ENCODE measurements at regions not wholly inside any gene's neighbourhood (a gene's known extent, or its start where the extent isn't known, plus 50 kb on each side); places are given as distances from the start of the nearest gene placed in this dataset.

GRCh38 chr9:121550041-121550440, 50.4 kb upstream of the GGTA1 start:
- Histone ChIP-seq H3F3A (ENCODE audit: insufficient read depth, low read depth) (peaks cover 14% of the 10 kb centered on the region), H3K27ac (no peak overlapping the region), H3K9me2 (ENCODE audit: insufficient read depth) (no peaks in the 10 kb centered on the region), H3K27me3 (ENCODE audit: insufficient read depth, low read depth) (no peaks in the 10 kb centered on the region), H3K4me1 (replicated peaks; ENCODE audit: insufficient read depth) (peaks cover 21% of the 10 kb centered on the region), H4K20me1 (ENCODE audit: insufficient read depth) (no peaks in the 10 kb centered on the region), H3K9me3 (ENCODE audit: insufficient read depth, low read depth) (no peaks in the 10 kb centered on the region), H3K4me3 (peak overlapping the region; percentile 46; the same call in 1 of the 2 replicates), H3K36me3 (ENCODE audit: low read depth) (no peaks in the 10 kb centered on the region), H3K79me2 (ENCODE audit: low read depth) (no peaks in the 10 kb centered on the region), H2AFZ (no peak overlapping the region), H3K4me2 (peak overlapping the region; percentile 73)
- intact Hi-C loops (cut with micrococcal nuclease; ENCODE audit: unreplicated experiment), result loop anchor here (1.0 to 5.0 kb wide), 5 partner anchors 23 to 442 kb away; no protein-coding TSS in a partner anchor
- POLR2A ChIA-PET (ENCODE audit: unreplicated experiment), result interaction anchor here (0.6 to 0.7 kb wide), 2 partner anchors 265 to 568 kb away, joined by 3 to 4 read pairs; no protein-coding TSS in a partner anchor
- CTCF ChIA-PET, result interaction anchor here (0.7 to 2.0 kb wide), 3 partner anchors 71 to 282 kb away, joined by 5 to 8 read pairs (median 5); partner anchors contain the start of gene GSN
- DNase-seq, result peak in 1 of 2 experiments; percentile 2
- no TSS peak for BruUV-seq (replicated peaks)
- TF ChIP-seq EZH2 (IDR thresholded peaks at IDR 0.05; ENCODE audit: low read depth), result no peak
- TF ChIP-seq, protein P1, sequence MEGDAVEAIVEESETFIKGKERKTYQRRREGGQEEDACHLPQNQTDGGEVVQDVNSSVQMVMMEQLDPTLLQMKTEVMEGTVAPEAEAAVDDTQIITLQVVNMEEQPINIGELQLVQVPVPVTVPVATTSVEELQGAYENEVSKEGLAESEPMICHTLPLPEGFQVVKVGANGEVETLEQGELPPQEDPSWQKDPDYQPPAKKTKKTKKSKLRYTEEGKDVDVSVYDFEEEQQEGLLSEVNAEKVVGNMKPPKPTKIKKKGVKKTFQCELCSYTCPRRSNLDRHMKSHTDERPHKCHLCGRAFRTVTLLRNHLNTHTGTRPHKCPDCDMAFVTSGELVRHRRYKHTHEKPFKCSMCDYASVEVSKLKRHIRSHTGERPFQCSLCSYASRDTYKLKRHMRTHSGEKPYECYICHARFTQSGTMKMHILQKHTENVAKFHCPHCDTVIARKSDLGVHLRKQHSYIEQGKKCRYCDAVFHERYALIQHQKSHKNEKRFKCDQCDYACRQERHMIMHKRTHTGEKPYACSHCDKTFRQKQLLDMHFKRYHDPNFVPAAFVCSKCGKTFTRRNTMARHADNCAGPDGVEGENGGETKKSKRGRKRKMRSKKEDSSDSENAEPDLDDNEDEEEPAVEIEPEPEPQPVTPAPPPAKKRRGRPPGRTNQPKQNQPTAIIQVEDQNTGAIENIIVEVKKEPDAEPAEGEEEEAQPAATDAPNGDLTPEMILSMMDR (conservative IDR thresholded peaks at IDR 0.05), result no peak

GRCh38 chr9:121550569-121551512, 51.2 kb upstream of the GGTA1 start:
- Histone ChIP-seq H3K9me3 (ENCODE audit: insufficient read depth, low read depth) (no peaks in the 10 kb centered on the region), H3F3A (ENCODE audit: insufficient read depth, low read depth) (peaks cover 18% of the 10 kb centered on the region), H3K27me3 (ENCODE audit: insufficient read depth, low read depth) (no peaks in the 10 kb centered on the region), H3K27ac (no peak overlapping the region), H2AFZ (no peak overlapping the region), H3K36me3 (ENCODE audit: low read depth) (no peaks in the 10 kb centered on the region), H3K4me2 (peak overlapping the region; percentile 73), H3K9me2 (ENCODE audit: insufficient read depth) (no peaks in the 10 kb centered on the region), H3K4me1 (replicated peaks; ENCODE audit: insufficient read depth) (peaks cover 21% of the 10 kb centered on the region), H4K20me1 (ENCODE audit: insufficient read depth) (no peaks in the 10 kb centered on the region), H3K4me3 (peak overlapping the region; percentile 46; the same call in 1 of the 2 replicates), H3K79me2 (ENCODE audit: low read depth) (no peaks in the 10 kb centered on the region)
- no peak for TF ChIP-seq EZH2 (IDR thresholded peaks at IDR 0.05; ENCODE audit: low read depth)
- TF ChIP-seq, protein P1 (conservative IDR thresholded peaks at IDR 0.05), result peak; percentile 94
- ChIA-PET POLR2A (ENCODE audit: unreplicated experiment) (interaction anchor here (0.6 to 0.7 kb wide), 2 partner anchors 264 to 569 kb away, joined by 3 to 4 read pairs; no protein-coding TSS in a partner anchor), CTCF (interaction anchor here (0.6 to 2.0 kb wide), 6 partner anchors 70 to 900 kb away, joined by 3 to 8 read pairs (median 4); partner anchors contain the start of gene GSN)
- intact Hi-C loops (cut with micrococcal nuclease; ENCODE audit: unreplicated experiment), result loop anchor here (1.0 to 5.0 kb wide), 5 partner anchors 22 to 441 kb away; no protein-coding TSS in a partner anchor
- BruUV-seq (replicated peaks), result no TSS peak
- DNase-seq, result peak; percentile 61 to 91

DNA sequence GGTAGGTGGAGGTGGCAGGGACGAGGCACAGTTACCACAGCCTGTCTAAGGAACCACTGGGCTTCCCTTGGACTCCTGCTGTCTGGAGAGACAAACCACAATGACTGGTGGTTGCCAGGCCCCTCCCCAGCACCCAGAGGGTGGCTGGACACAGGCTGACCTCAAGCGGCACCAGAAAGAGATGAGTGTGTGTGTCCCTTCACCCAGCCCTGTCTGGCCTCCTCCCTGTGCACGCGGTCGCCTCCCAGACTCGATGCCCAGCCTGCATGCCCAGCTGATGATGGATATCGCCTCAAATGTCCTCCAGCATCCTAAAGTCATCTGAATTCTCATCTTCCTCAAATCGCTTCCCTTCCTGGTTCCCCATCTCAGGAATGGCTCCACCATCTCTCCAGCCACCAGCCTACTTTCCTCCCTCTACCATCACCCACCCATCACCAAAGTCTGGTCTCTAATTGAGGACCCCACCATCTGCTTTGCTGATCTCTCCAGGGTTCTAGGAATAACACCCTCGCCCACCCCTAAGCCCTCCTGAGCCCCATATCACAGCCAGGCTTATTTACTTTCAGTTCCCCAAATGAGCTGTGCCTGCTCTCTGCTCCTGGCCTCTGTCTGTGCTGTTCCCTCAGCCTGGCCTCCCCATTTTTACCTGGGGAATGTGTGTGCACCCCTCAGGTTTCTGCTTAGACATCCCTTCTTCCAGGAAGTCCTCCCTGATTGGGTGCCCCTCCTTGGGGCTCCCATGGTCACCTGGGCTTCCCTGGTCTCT, 52.5 kb upstream of the GGTA1 start:
- no peaks in the 10 kb centered on the region for H4K20me1 ChIP-seq (ENCODE audit: insufficient read depth)
- H3F3A ChIP-seq (ENCODE audit: insufficient read depth, low read depth), result peaks cover 30% of the 10 kb centered on the region
- H2AFZ ChIP-seq, result no peak overlapping the region
- no peak overlapping the region; the same call in 1 of the 2 replicates for H3K4me2 ChIP-seq
- peak in 1 of 2 experiments; percentile 34 for DNase-seq
- H3K27ac ChIP-seq, result no peak overlapping the region
- no peak for TF ChIP-seq EZH2 (IDR thresholded peaks at IDR 0.05; ENCODE audit: low read depth)
- TF ChIP-seq, protein P1 (conservative IDR thresholded peaks at IDR 0.05), result no peak
- no peaks in the 10 kb centered on the region for H3K36me3 ChIP-seq (ENCODE audit: low read depth)
- no peaks in the 10 kb centered on the region for H3K79me2 ChIP-seq (ENCODE audit: low read depth)
- intact Hi-C loops (cut with micrococcal nuclease; ENCODE audit: unreplicated experiment), result loop anchor here (5.0 kb wide), 2 partner anchors 85 to 215 kb away; no protein-coding TSS in a partner anchor
- H3K9me2 ChIP-seq (ENCODE audit: insufficient read depth), result no peaks in the 10 kb centered on the region
- H3K9me3 ChIP-seq (ENCODE audit: insufficient read depth, low read depth), result no peaks in the 10 kb centered on the region
- H3K4me3 ChIP-seq, result no peak overlapping the region
- ChIA-PET POLR2A (ENCODE audit: unreplicated experiment) (no interaction called here), CTCF (interaction anchor here (0.6 to 2.0 kb wide), 4 partner anchors 69 to 901 kb away, joined by 3 to 5 read pairs (median 4); no protein-coding TSS in a partner anchor)
- no TSS peak for BruUV-seq (replicated peaks)
- H3K27me3 ChIP-seq (ENCODE audit: insufficient read depth, low read depth), result no peaks in the 10 kb centered on the region
- peaks cover 34% of the 10 kb centered on the region for H3K4me1 ChIP-seq (replicated peaks; ENCODE audit: insufficient read depth)

Measured in PC-9 (cell line).